H9 (cell line): ENCODE measurements at regions not wholly inside any gene's neighbourhood (a gene's known extent, or its start where the extent isn't known, plus 50 kb on each side); places are given as distances from the start of the nearest gene placed in this dataset.

Experiments used
- DNase-seq: peaks from one replicate; pipeline ENCODE4 v3.0.0-alpha.2; 2017
- H2AFZ ChIP-seq: one replicate; pipeline ENCODE4 v1.6.1; 2013; ENCODE audit warnings: mild to moderate bottlenecking, low read length, control low read depth, moderate library complexity
- H2AK5ac ChIP-seq: 2 replicates; pipeline ENCODE4 v1.6.1; 2013; ENCODE audit warnings: low read length, control low read depth, mixed read lengths; ENCODE audit not compliant: insufficient read length
- H2BK120ac ChIP-seq: one replicate; pipeline ENCODE4 v1.6.1; 2013; ENCODE audit warnings: low read depth, mild to moderate bottlenecking, low read length, control low read depth, inconsistent platforms; ENCODE audit not compliant: poor library complexity, severe bottlenecking
- H2BK12ac ChIP-seq: 2 replicates; pipeline ENCODE4 v1.6.1; 2013; ENCODE audit warnings: low read length, control low read depth, mixed read lengths, low read depth; ENCODE audit not compliant: insufficient read length
- H2BK15ac ChIP-seq: 2 replicates; pipeline ENCODE4 v1.6.1; 2013; ENCODE audit warnings: low read depth, low read length, control low read depth
- H2BK20ac ChIP-seq: one replicate; pipeline ENCODE4 v1.6.1; 2013; ENCODE audit warnings: low read depth, mild to moderate bottlenecking, low read length, control low read depth, inconsistent platforms; ENCODE audit not compliant: poor library complexity, severe bottlenecking
- H2BK5ac ChIP-seq: 2 replicates; pipeline ENCODE4 v1.6.1; 2013; ENCODE audit warnings: low read length, control low read depth, mixed read lengths; ENCODE audit not compliant: insufficient read length
- H3K14ac ChIP-seq: 2 replicates; pipeline ENCODE4 v1.6.1; 2013; ENCODE audit warnings: low read length, control low read depth; ENCODE audit not compliant: insufficient read depth
- H3K18ac ChIP-seq: 2 replicates; pipeline ENCODE4 v1.6.1; 2013; ENCODE audit warnings: low read depth, mild to moderate bottlenecking, mixed read lengths, low read length, control low read depth; ENCODE audit not compliant: insufficient read length
- H3K23ac ChIP-seq: 2 replicates; pipeline ENCODE4 v1.6.1; 2013; ENCODE audit warnings: low read length, control low read depth, mixed read lengths, low read depth; ENCODE audit not compliant: insufficient read length
- H3K23me2 ChIP-seq: 2 replicates; pipeline ENCODE4 v1.6.1; 2013; ENCODE audit warnings: low read depth, mild to moderate bottlenecking, mixed read lengths, low read length, control low read depth; ENCODE audit not compliant: insufficient read length, poor library complexity, severe bottlenecking
- H3K27ac ChIP-seq: 2 replicates; pipeline ENCODE4 v1.5.1; 2013; ENCODE audit warnings: low read length, control low read depth, mixed read lengths, low read depth; ENCODE audit not compliant: insufficient read length
- H3K27me3 ChIP-seq: 2 replicates; pipeline ENCODE4 v1.6.1; 2013; ENCODE audit warnings: low read length, control low read depth, inconsistent platforms; ENCODE audit not compliant: insufficient read depth
- H3K4ac ChIP-seq: 2 replicates; pipeline ENCODE4 v1.6.1; 2013; ENCODE audit warnings: low read depth, mild to moderate bottlenecking, control low read depth, inconsistent platforms, low read length, moderate library complexity
- H3K4me1 ChIP-seq: 2 replicates; pipeline ENCODE4 v1.6.1; 2013; ENCODE audit warnings: low read length, control low read depth, inconsistent platforms; ENCODE audit not compliant: insufficient read depth
- H3K4me2 ChIP-seq: 2 replicates; pipeline ENCODE4 v1.6.1; 2013; ENCODE audit warnings: low read length, control low read depth, mixed read lengths; ENCODE audit not compliant: insufficient read length, insufficient read depth
- H3K56ac ChIP-seq: 2 replicates; pipeline ENCODE4 v1.6.1; 2013; ENCODE audit warnings: low read depth, mild to moderate bottlenecking, mixed read lengths, low read length, control low read depth; ENCODE audit not compliant: insufficient read length
- H3K79me1 ChIP-seq: 2 replicates; pipeline ENCODE4 v1.6.1; 2013; ENCODE audit warnings: low read depth, mild to moderate bottlenecking, moderate library complexity, low read length, control low read depth, inconsistent platforms; ENCODE audit not compliant: insufficient read depth, poor library complexity, severe bottlenecking
- H3K79me2 ChIP-seq: 2 replicates; pipeline ENCODE4 v1.6.1; 2013; ENCODE audit warnings: low read length, control low read depth, inconsistent platforms; ENCODE audit not compliant: insufficient read depth
- H3K9ac ChIP-seq: 2 replicates; pipeline ENCODE4 v1.6.1; 2013; ENCODE audit warnings: low read length, control low read depth, mixed read lengths; ENCODE audit not compliant: insufficient read length; ENCODE audit errors: extremely low read depth
- H3K9me3 ChIP-seq: one replicate; pipeline ENCODE4 v1.6.1; 2013; ENCODE audit warnings: low read depth, low read length, inconsistent platforms; ENCODE audit not compliant: control insufficient read depth
- H3T11ph ChIP-seq: one replicate; pipeline ENCODE4 v1.6.1; 2013; ENCODE audit warnings: mild to moderate bottlenecking, low read length, control low read depth, inconsistent platforms
- H4K20me1 ChIP-seq: one replicate; pipeline ENCODE4 v1.6.1; 2013; ENCODE audit not compliant: control insufficient read depth, insufficient read length, insufficient read depth
- H4K5ac ChIP-seq: 2 replicates; pipeline ENCODE4 v1.6.1; 2013; ENCODE audit warnings: low read depth, mild to moderate bottlenecking, mixed read lengths, low read length, control low read depth; ENCODE audit not compliant: insufficient read length
- H4K8ac ChIP-seq: replicated peaks from 2 replicates; pipeline ENCODE4 v1.6.1; 2013; ENCODE audit warnings: low read length, control low read depth, mixed read lengths, low read depth; ENCODE audit not compliant: insufficient read length
- H4K91ac ChIP-seq: 2 replicates; pipeline ENCODE4 v1.6.1; 2013; ENCODE audit warnings: low read depth, mild to moderate bottlenecking, moderate library complexity, mixed read lengths, low read length, control low read depth; ENCODE audit not compliant: insufficient read length
- H3K27ac Mint-ChIP-seq, 3 experiments: 2 replicates in 2 of 3; 3 replicates in 1 of 3; pipeline ENCODE4 v1.8.0; 2020 to 2021; ENCODE audit warnings: mixed read lengths in 3 of 3, mild to moderate bottlenecking in 1 of 3, moderate library complexity in 1 of 3
- H3K27me3 Mint-ChIP-seq: 2 replicates; pipeline ENCODE4 v1.8.0; 2021; ENCODE audit warnings: low read depth, mild to moderate bottlenecking, moderate library complexity, mixed read lengths
- H3K36me3 Mint-ChIP-seq, 3 experiments: 2 replicates in 2 of 3; 3 replicates in 1 of 3; pipeline ENCODE4 v1.8.0; 2020 to 2021; ENCODE audit warnings: low read depth in 3 of 3, mixed read lengths in 3 of 3; ENCODE audit not compliant: insufficient read depth in 1 of 3
- H3K4me1 Mint-ChIP-seq, 2 experiments: 2 replicates each; pipeline ENCODE4 v1.8.0; 2020; ENCODE audit warnings: mixed read lengths in 2 of 2
- H3K4me3 Mint-ChIP-seq, 2 experiments: 2 replicates in 1 of 2; 3 replicates in 1 of 2; pipeline ENCODE4 v1.8.0; 2020 to 2021; ENCODE audit warnings: mild to moderate bottlenecking in 2 of 2, mixed read lengths in 2 of 2, moderate library complexity in 1 of 2
- H3K9me3 Mint-ChIP-seq, 2 experiments: 2 replicates in 1 of 2; 3 replicates in 1 of 2; pipeline ENCODE4 v1.8.0; 2020; ENCODE audit warnings: mild to moderate bottlenecking in 2 of 2, mixed read lengths in 2 of 2, moderate library complexity in 1 of 2
- CTCF ChIP-seq: fragments of 200-600 bp; sonication (generic); conservative IDR thresholded peaks from 3 replicates; pipeline ENCODE4 v1.8.0; 2021; ENCODE audit warnings: antibody characterized with exemption, mild to moderate bottlenecking

- Histone ChIP-seq H2AFZ (no peak overlapping the region), H3K27ac (no peak overlapping the region), H4K8ac (no peak overlapping the region), H4K91ac (no peak overlapping the region), H2AK5ac (no peak overlapping the region), H3K4me2 (no peak overlapping the region), H3K4ac (no peak overlapping the region), H3K79me1 (no peaks in the 10 kb centered on the region), H2BK12ac (no peak overlapping the region), H2BK20ac (no peak overlapping the region), H4K20me1 (no peaks in the 10 kb centered on the region), H4K5ac (no peak overlapping the region), H2BK15ac (no peak overlapping the region), H3K79me2 (no peaks in the 10 kb centered on the region), H3K23ac (no peak overlapping the region), H3K56ac (no peak overlapping the region), H2BK5ac (no peak overlapping the region), H3K23me2 (no peaks in the 10 kb centered on the region), H3K27me3 (no peaks in the 10 kb centered on the region), H3K9me3 (no peaks in the 10 kb centered on the region), H3K9ac (no peak overlapping the region), H2BK120ac (no peak overlapping the region), H3K4me1 (no peaks in the 10 kb centered on the region), H3K14ac (no peak overlapping the region), H3T11ph (no peak overlapping the region), H3K18ac (no peak overlapping the region)
- DNase-seq, result no peak
- no peaks in the 10 kb centered on the region for H3K4me1 Mint-ChIP-seq
- no peaks in the 10 kb centered on the region for H3K36me3 Mint-ChIP-seq
- no peak overlapping the region for H3K4me3 Mint-ChIP-seq
- no peak overlapping the region for H3K27ac Mint-ChIP-seq
- no peaks in the 10 kb centered on the region for H3K27me3 Mint-ChIP-seq
- TF ChIP-seq CTCF, result no peak
- no peaks in the 10 kb centered on the region for H3K9me3 Mint-ChIP-seq
These were observed 505.4 kb downstream of the KCNA4 start for GRCh38 chr11:29511394-29511793.
